Stimulated activated naive CD8-positive, alpha-beta T cell treated with anti-CD3 and anti-CD28 coated beads, Interleukin-15, Interleukin-2, amounts not matched to agents 100 ng/mL and 50 ng/mL, for 24 hours (primary cell): ENCODE measurements at regions not wholly inside any gene's neighbourhood (a gene's known extent, or its start where the extent isn't known, plus 50 kb on each side); places are given as distances from the start of the nearest gene placed in this dataset.
"Not testable (repeated sequence)": the region's sequence is repeated elsewhere in the genome, so short reads cannot be mapped to it uniquely, and the experiment has no call there.

Source experiments
- H3K27ac Mint-ChIP-seq: one replicate; pipeline ENCODE4 v1.8.0; 2021; ENCODE audit warnings: mild to moderate bottlenecking, mixed read lengths
- H3K27me3 Mint-ChIP-seq: one replicate; pipeline ENCODE4 v1.8.0; 2021; ENCODE audit warnings: mixed read lengths
- H3K36me3 Mint-ChIP-seq: one replicate; pipeline ENCODE4 v1.8.0; 2021; ENCODE audit warnings: low read depth, mixed read lengths
- H3K4me1 Mint-ChIP-seq: one replicate; pipeline ENCODE4 v1.8.0; 2021; ENCODE audit warnings: low read depth, mixed read lengths
- H3K4me3 Mint-ChIP-seq: one replicate; pipeline ENCODE4 v1.8.0; 2021; ENCODE audit warnings: mild to moderate bottlenecking, mixed read lengths
- H3K9me3 Mint-ChIP-seq: one replicate; pipeline ENCODE4 v1.8.0; 2021; ENCODE audit warnings: mixed read lengths

DNA sequence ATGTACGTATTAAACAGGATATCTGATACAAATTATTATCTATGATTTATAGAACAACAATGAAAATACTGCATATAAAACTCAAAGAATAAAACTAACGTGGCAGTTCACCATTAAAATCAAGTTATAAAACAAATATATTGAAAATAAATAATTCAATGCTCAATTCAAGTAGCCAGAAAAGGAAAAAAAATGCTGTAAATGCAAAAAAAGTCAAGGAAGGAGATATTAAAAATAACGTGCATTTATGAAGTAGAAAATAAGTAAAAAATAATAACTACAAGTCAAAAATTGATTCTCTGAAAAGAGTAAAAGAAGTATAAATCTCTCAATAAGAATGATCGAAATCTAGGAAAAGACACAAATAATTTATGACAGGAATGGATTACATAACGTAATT, 460.5 kb upstream of the CD180 start:
- Mint-ChIP-seq H3K9me3 (no peaks in the 10 kb centered on the region), H3K4me3 (no peak overlapping the region), H3K36me3 (no peaks in the 10 kb centered on the region), H3K27ac (no peak overlapping the region), H3K27me3 (no peaks in the 10 kb centered on the region), H3K4me1 (no peaks in the 10 kb centered on the region)

DNA sequence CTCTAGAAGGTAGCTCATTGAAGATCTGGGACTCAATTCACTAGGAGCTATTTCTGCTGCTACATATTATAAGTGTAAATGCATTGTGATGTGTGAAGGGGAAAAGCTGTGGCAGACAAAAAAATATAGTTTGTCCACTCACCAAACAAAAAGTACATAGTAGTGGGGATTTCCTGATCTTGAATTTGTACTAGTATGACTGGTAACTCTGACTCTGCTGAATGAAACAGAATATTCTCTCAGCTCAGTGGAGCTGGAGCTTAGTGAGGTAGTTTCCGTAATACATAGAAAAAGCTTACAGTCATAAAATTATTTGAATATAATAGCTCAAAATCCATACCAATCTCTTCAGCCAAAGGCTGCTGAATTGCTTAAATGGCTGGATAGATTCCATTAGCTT, 455.6 kb upstream of the CD180 start:
- Mint-ChIP-seq H3K4me1 (no peaks in the 10 kb centered on the region), H3K27ac (no peak overlapping the region), H3K9me3 (no peaks in the 10 kb centered on the region), H3K36me3 (no peaks in the 10 kb centered on the region), H3K27me3 (peaks cover 4% of the 10 kb centered on the region), H3K4me3 (no peak overlapping the region)

DNA sequence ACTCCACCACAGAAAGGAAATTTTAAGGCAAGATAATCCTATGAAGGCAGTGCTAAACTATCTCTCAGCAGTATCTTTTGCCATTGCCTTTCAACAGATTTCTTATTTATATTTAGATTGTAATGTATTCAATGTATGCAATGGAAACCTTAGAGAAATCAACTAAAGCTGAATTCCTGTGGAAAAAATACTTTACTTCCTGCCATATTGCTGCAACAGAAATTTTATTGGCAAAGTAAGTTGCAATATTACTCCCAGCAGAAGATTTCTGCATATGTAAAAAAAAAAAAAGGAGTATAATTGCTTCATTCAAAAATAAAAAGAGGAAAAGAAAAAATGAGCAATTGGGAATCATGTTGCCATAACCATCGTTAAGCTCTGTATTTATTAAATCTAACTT, 454.6 kb upstream of the CD180 start:
- H3K9me3 Mint-ChIP-seq = no peaks in the 10 kb centered on the region
- no peak overlapping the region for H3K4me3 Mint-ChIP-seq
- H3K36me3 Mint-ChIP-seq = no peaks in the 10 kb centered on the region
- no peaks in the 10 kb centered on the region for H3K4me1 Mint-ChIP-seq
- H3K27ac Mint-ChIP-seq = no peak overlapping the region
- H3K27me3 Mint-ChIP-seq = peaks cover 4% of the 10 kb centered on the region

DNA sequence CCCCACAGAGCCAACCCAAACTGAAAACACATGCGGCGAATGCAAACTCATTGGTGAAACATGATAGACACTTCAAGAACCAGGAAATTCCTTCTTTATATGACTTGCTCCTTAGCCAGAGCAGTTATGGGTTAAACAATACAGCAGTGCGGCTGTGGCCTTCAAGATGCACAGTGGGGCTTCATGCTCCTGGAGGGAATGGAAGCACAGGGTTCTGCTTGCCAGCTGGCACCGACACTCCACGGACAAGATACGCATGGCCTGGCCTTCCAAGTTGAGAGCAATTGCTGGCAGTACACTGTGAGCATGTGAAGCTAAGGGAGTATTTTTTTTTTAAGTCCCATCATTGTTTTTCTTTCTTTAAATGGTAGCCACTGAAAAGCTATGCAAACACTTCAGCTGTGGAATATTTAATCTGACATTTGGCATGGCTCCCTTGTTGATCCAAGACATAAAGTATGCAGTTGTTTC, 451.6 kb upstream of the CD180 start:
- H3K36me3 Mint-ChIP-seq = no peaks in the 10 kb centered on the region
- no peak overlapping the region for H3K27ac Mint-ChIP-seq
- no peak overlapping the region for H3K4me3 Mint-ChIP-seq
- no peaks in the 10 kb centered on the region for H3K4me1 Mint-ChIP-seq
- peaks cover 15% of the 10 kb centered on the region for H3K9me3 Mint-ChIP-seq
- peaks cover 4% of the 10 kb centered on the region for H3K27me3 Mint-ChIP-seq

DNA sequence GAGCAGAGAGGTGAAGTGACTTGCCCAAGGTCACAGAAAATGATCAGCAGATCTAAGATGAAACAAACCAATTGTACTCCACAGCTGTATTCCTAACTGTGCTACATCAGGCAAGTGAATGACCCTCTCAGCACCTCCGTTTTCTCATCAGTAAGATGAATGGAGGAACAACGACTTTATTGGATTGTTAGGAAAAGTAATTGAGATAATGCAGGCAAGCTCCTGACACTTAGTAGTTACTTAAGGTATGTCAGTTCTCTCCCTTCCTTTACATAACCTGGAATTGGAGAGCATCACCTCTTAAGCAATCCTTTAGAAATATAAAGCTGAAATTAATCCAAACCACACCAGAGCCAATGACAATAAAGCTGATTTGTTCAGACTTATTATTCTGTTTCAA, 451.2 kb upstream of the CD180 start:
- H3K36me3 Mint-ChIP-seq = no peaks in the 10 kb centered on the region
- no peak overlapping the region for H3K27ac Mint-ChIP-seq
- H3K9me3 Mint-ChIP-seq = peaks cover 15% of the 10 kb centered on the region
- H3K4me3 Mint-ChIP-seq = no peak overlapping the region
- peaks cover 4% of the 10 kb centered on the region for H3K27me3 Mint-ChIP-seq
- H3K4me1 Mint-ChIP-seq = no peaks in the 10 kb centered on the region

DNA sequence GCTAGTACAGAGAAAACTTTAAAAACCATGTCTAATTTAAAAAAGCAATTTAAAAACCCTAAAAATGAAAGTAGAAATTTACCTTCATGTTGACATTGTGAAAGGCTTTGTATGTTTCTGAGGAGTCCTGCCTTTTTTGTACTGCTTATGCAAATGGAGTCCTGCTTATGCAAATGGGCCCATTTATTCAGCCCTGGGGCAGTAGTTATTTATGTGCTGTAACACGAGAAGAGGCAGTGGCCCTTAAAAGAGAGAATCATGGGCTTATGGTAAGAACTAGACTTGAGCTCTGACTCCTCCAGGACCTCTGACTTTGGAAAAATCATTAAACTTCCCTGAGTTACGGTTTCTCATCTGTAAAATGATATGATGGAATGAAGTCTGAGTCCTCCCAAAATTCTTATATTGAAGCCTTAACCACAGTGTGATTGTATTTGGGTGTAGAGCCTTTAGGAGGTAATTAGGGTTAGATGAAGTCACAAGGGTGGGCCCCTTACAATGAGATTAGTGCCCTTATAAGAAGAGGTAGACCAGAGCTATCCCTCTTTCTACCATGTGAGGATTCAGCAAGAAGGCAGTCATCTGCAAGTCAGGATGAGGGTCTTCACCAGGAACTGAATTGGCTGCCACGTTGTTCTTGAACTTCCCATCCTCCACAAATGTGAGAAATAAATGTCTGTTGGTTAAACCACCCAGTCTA, 447.8 kb upstream of the CD180 start:
- Mint-ChIP-seq H3K27ac (no peak overlapping the region), H3K4me1 (no peaks in the 10 kb centered on the region), H3K36me3 (no peaks in the 10 kb centered on the region), H3K9me3 (peaks cover 15% of the 10 kb centered on the region), H3K27me3 (peaks cover 3% of the 10 kb centered on the region), H3K4me3 (no peak overlapping the region)

DNA sequence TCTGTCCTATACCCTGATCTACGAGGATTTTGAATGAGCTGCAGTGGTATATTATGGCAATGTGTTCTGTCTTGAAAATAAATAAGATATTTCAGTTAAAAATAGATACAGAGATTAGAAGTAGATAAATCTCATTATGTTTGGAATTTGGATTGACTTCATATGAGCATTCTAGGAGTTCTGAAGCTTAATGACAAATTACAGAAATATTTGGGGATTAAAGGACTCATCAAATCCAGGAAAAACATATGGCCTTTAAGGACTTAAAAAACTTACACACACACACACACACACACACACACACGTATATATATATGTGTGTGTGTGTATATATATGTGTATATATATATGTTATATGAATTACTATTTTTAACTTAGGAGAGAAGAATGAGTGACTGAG, 446.9 kb upstream of the CD180 start:
- no peak overlapping the region for H3K4me3 Mint-ChIP-seq
- H3K4me1 Mint-ChIP-seq = no peaks in the 10 kb centered on the region
- peaks cover 15% of the 10 kb centered on the region for H3K9me3 Mint-ChIP-seq
- no peaks in the 10 kb centered on the region for H3K27me3 Mint-ChIP-seq
- no peaks in the 10 kb centered on the region for H3K36me3 Mint-ChIP-seq
- no peak overlapping the region for H3K27ac Mint-ChIP-seq

DNA sequence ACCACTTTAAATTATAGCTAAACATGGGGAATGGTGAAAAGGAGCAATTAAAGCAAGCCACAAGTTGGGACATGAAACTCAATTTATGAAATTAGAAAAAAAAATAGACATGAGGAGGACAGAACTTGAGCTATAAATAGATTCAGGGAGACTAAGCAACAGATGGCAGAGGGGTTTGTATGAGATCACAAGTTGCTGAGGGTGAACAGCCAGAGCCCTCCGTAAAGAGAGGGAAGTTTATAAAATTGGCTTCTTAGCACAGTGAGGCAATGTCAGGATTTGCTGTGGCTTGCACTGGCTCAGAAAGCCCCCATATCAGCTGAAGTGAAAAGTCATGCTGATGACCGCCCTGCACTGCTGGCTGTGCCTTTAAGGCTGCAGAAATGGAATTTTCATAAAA, 443.4 kb upstream of the CD180 start:
- Mint-ChIP-seq H3K27me3 (no peaks in the 10 kb centered on the region), H3K36me3 (no peaks in the 10 kb centered on the region), H3K27ac (no peak overlapping the region), H3K9me3 (peaks cover 11% of the 10 kb centered on the region), H3K4me1 (no peaks in the 10 kb centered on the region), H3K4me3 (no peak overlapping the region)

DNA sequence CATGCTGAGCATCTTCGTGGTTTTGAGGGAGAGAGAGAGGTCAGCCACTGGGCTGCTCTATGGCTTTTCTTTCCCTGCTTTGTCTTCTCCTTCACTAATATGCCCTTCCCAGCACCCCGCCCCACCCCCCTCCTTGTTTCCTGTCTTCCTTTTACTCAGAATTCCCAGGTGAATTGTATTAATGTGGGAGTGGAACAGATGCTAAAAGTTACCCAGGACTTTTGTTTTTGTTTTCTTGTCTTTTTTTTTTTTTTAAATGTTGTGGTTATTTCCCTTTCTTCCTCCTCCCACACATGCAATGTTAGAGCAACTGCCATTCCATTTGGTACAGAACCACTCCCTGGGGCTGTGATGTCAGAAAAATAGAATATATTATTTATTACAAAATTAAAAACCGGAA, 442.7 kb upstream of the CD180 start:
- Mint-ChIP-seq H3K36me3 (no peaks in the 10 kb centered on the region), H3K9me3 (peaks cover 9% of the 10 kb centered on the region), H3K27me3 (no peaks in the 10 kb centered on the region), H3K27ac (no peak overlapping the region), H3K4me1 (no peaks in the 10 kb centered on the region), H3K4me3 (no peak overlapping the region)

DNA sequence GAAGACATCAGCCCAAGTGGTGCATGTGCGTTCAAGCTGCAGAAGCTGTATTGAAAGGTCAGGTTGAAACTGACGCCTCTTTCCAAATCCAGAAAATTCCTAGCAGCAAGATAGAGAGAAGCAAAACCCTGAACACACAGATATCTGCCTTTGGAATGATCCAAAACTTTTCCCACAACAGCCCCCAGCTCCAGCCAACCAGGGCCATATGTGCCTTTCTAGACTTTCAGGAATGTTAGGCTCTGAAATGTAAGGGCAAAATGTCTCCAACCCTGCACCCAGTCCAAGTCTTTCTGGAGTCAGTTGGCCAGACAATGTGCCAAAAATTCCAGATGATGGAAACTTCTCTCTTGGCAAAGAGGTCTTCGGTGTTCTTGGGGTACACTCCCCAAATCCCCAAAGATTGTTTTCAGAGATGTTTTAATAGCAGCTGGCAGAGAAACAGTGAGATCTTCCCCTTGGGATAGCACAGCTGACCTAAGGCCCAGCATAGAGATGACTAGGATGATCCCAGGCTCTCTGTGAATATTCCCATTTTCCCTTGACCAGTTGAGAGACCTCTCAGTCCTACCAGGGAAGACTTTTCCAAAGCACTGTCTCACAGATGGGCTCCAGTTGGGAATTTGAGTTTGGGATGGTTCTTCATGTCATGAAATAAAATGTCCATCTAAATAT, 440.4 kb upstream of the CD180 start:
- Mint-ChIP-seq H3K36me3 (no peaks in the 10 kb centered on the region), H3K27ac (no peak overlapping the region), H3K4me1 (no peaks in the 10 kb centered on the region), H3K9me3 (peaks cover 4% of the 10 kb centered on the region), H3K27me3 (no peaks in the 10 kb centered on the region), H3K4me3 (no peak overlapping the region)

DNA sequence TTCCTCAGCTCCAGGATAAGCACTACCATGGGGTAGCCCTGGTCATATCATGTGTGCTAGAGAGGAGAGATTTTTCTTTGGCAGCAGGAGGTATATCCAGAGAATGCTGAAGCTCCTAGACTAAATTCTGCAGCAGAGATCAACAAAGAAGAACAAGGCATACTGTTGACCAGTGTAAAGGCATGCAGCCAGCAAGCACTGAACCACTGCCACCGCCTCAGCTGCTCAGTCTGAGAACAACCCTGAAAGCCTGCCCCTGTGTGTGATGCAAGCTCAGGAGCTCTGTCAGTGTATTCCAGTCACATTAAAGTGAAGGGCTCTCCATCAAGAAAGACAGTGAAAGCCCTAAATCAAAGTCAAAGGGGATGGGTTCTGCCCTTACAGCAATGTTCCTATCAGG, 439.5 kb upstream of the CD180 start:
- Mint-ChIP-seq H3K4me3 (no peak overlapping the region), H3K36me3 (no peaks in the 10 kb centered on the region), H3K9me3 (peaks cover 8% of the 10 kb centered on the region), H3K4me1 (no peaks in the 10 kb centered on the region), H3K27ac (no peak overlapping the region), H3K27me3 (peaks cover 3% of the 10 kb centered on the region)

DNA sequence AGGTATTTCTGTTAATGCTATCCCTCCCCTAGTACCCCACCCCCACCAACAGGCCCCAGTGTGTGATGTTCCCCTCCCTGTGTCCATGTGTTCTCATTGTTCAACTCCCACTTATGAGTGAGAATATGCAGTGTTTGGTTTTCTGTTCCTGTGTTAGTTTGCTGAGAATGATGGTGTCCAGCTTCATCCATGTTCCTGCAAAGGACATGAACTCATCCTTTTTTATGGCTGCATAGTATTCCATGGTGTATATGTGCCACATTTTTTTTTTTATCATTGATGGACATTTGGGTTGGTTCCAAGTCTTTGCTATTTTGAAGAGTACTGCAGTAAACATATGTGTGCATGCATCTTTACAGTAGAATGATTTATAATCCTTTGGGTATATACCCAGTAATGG, 430.5 kb upstream of the CD180 start:
- H3K36me3 Mint-ChIP-seq, H3K27ac Mint-ChIP-seq, H3K4me1 Mint-ChIP-seq, H3K27me3 Mint-ChIP-seq, H3K4me3 Mint-ChIP-seq: not testable (repeated sequence)
- H3K9me3 Mint-ChIP-seq = peaks cover 15% of the 10 kb centered on the region

DNA sequence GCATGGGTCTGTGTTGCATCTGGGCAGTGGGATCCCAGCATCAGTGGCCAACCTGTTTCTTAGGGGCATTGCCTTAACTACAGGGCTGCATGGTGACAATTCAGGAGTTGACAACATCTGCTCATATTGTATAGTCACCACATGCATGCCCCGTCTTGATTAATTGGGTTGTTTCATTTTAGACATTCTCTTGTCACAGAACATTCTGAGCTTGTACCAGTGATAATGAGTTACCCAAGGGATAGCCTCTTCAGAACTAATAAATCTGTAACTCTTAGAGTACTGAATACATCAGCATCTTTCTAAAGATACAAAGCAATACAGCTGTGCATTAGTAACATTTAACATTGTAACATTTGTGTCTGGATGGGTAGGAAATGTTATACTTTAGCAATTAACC, 426.5 kb upstream of the CD180 start:
- no peak overlapping the region for H3K27ac Mint-ChIP-seq

DNA sequence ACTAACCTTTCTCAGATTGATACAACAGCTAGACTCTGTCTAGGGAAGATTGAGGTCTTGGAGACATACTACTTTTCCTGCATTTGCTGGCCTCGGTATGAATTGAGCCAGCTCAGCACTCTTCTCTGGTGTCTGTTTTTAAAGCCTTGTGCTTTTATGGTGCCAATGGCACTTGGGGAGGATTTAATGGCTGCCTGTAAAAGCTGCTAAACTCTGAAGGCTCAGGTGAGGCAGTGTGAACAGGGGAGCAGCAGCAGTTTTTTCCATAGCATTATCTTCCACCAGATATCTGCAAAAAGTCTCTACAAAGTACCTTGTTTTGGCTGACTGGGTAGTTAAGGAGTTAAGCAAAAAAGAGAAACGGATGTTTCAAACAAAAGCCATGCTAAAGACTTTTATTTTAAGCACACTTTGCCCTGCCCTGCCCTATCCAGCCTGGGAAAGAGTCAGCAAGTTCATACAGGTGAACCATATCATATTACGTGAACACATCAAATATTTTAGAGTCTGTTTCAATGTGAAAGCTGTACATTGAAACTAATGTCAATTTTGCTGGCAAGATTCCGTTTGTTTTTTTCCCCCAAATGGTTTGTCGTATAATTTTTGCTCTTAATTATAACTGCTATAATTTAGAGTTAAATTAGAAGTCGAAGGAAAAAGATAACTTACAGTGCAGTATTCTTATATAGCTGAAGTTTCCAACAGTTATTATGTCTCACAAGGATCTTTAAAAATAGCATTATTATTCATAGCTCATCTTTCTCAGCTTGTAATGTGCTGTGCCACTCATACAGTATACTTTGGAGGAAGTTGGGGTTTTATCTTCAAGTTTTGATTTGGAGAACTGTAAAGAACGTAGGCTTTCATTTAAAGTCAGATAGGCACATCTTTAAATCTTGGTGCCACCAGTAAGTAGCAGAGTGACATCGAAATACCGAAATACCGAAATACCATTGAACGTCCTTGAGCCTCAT, 424.1 kb upstream of the CD180 start:
- H3K4me1 Mint-ChIP-seq = no peaks in the 10 kb centered on the region
- H3K4me3 Mint-ChIP-seq = no peak overlapping the region
- no peaks in the 10 kb centered on the region for H3K36me3 Mint-ChIP-seq
- peaks cover 7% of the 10 kb centered on the region for H3K27me3 Mint-ChIP-seq
- no peaks in the 10 kb centered on the region for H3K9me3 Mint-ChIP-seq
- no peak overlapping the region for H3K27ac Mint-ChIP-seq

More for the DNA sequence above, 426.5 kb upstream of the CD180 start:
- Mint-ChIP-seq H3K9me3 (peaks cover 5% of the 10 kb centered on the region), H3K4me1 (no peaks in the 10 kb centered on the region), H3K4me3 (no peak overlapping the region), H3K36me3 (no peaks in the 10 kb centered on the region), H3K27me3 (peaks cover 7% of the 10 kb centered on the region)

DNA sequence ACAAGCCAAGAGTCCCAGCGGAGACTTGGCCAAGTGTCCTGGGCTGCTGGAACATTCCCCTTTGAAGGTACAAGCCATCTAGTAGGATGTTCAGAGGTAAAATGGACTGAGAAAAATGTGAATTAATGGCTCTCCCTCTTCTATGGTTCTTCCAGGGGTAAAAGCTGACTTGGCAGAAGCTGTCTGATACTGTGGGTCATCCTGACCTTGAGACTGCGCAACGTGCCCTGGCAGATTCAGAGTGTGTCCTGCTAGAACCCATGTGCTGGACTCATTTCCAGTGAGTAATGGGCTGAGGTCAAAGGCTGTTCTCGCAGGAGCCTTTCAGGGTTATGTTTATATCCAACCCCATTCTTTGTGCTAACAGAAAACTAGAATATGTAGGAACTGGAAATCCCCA, 423.0 kb upstream of the CD180 start:
- H3K27ac Mint-ChIP-seq = no peak overlapping the region
- no peak overlapping the region for H3K4me3 Mint-ChIP-seq
- H3K4me1 Mint-ChIP-seq = no peaks in the 10 kb centered on the region
- no peaks in the 10 kb centered on the region for H3K36me3 Mint-ChIP-seq
- peaks cover 7% of the 10 kb centered on the region for H3K27me3 Mint-ChIP-seq
- no peaks in the 10 kb centered on the region for H3K9me3 Mint-ChIP-seq
